22Rv1 (cell line): ENCODE measurements at regions not wholly inside any gene's neighbourhood (a gene's known extent, or its start where the extent isn't known, plus 50 kb on each side); places are given as distances from the start of the nearest gene placed in this dataset.
A peak's percentile ranks its signal among the peaks of the same experiment; 100 is the strongest.

ENCODE experiments used
- H3K27ac ChIP-seq: fragments of 450-650 bp; 2 replicates; pipeline ENCODE4 v1.5.1; 2017
- ZFX ChIP-seq: fragments of 450-650 bp; IDR thresholded peaks from 2 replicates; pipeline ENCODE4 v1.6.1; 2017; ENCODE audit warnings: antibody characterized with exemption, borderline replicate concordance
- TF ChIP-seq, protein P1 (sequence below): fragments of 450-650 bp; IDR thresholded peaks from 2 replicates; pipeline ENCODE4 v1.5.1; 2017; ENCODE audit warnings: mild to moderate bottlenecking

DNA sequence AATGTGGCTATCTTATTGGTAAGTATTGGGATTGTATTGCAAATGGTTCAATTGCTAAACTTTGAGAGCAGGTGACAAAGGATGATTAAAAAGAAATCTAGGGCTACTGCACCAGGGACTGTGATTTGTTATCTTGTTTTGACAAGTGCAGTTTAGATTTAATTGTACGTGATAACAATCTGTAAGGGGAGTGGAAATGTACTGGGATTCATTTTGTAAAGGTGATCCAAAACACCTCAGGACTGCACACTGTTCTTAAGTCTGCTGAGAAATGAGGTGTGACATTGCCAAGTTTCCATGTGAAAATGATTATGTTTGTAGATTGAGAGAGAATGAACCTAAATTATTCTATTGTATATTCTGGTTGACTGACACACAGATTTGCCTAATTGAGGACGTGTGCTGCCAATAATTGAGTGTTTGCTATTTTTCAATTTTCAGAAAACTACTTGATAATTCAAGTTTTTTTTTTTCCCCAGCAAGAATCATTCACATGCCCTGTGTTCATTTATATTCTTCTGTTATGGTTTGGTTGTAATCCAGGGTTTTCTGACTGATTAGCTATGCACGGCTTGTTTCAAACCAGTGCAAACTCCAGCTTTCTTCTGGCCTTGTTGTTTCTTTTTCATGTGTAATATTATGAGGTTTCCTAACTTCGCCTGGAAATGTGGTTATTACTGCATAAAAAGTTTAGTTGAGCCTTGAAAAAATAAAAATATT lies 308.0 kb downstream of the OLFM4 start:
- TF ChIP-seq, protein P1, sequence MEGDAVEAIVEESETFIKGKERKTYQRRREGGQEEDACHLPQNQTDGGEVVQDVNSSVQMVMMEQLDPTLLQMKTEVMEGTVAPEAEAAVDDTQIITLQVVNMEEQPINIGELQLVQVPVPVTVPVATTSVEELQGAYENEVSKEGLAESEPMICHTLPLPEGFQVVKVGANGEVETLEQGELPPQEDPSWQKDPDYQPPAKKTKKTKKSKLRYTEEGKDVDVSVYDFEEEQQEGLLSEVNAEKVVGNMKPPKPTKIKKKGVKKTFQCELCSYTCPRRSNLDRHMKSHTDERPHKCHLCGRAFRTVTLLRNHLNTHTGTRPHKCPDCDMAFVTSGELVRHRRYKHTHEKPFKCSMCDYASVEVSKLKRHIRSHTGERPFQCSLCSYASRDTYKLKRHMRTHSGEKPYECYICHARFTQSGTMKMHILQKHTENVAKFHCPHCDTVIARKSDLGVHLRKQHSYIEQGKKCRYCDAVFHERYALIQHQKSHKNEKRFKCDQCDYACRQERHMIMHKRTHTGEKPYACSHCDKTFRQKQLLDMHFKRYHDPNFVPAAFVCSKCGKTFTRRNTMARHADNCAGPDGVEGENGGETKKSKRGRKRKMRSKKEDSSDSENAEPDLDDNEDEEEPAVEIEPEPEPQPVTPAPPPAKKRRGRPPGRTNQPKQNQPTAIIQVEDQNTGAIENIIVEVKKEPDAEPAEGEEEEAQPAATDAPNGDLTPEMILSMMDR, result no peak
- no peak for TF ChIP-seq ZFX

DNA sequence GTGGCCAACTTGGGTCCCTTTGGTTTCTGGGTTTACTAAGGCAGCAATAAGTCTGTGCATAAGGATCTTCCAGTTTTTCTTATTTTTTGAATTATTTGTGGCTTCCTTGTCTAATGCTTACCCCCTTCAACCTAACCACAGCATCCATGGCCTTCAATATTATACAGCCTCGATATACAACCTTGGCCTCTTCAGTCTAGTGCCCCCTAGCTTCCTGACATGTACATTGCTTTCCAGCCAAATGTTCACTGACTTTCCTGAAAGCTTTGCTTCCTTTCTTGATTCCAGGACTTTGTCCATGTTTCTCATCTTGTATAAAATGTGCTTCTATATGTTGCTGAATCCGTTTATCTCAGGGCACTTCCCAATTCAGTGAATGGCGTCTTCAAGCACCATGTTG lies 310.1 kb downstream of the OLFM4 start:
- TF ChIP-seq, protein P1, result peak; percentile 36
- TF ChIP-seq ZFX, result no peak
- no peak overlapping the region for H3K27ac ChIP-seq

More for the DNA sequence above, 308.0 kb downstream of the OLFM4 start:
- no peak overlapping the region for H3K27ac ChIP-seq

DNA sequence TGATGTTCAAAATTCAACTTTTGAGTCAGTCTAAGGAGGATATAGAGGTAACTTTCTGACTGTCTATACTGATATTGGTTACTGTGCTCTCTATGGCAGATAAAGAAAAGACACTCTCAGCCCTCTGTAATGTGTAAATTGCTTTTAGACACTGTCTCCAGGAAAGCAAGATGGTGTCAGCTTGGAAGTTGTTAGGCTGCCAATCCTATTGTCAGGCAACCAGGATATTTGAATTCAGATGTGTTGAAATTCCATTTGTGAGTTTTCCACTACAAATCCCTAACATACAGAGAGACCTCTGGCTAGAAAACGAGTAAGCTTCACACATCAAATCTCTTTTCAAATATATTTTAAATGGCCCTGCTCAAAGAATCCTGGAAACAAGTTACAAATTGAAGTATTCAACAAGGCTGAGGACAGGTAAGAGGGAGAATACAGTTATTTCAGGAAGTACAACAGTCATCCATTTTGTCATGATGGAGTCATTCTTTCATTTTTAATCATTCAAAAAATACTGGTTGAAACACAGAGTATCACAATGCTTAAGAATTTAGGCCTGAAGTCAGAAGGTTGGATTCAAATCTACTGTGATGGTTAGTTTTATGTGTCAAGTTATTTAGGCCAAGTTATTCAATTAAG lies 312.0 kb downstream of the OLFM4 start:
- TF ChIP-seq, protein P1, result no peak
- TF ChIP-seq ZFX, result no peak
- H3K27ac ChIP-seq, result no peak overlapping the region

DNA sequence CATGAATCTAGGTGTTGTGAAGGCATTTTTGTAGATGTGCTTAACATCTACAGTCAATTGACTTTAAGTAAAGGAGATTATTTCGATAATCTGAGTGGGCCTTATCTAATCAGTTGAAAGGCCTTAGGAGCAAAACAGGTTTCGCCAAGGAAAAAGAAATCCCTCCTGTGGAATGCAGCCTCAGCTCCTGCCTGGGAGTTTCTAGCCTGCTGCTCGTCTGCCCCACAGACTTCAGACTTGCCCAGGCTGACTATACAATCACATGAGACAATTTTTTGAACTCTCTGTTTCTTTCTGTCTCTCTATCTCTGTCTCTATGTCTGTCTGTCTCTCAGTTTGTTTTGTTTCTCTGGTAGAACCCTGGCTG lies 312.5 kb downstream of the OLFM4 start:
- no peak for TF ChIP-seq ZFX
- TF ChIP-seq, protein P1, result no peak
- no peak overlapping the region for H3K27ac ChIP-seq

DNA sequence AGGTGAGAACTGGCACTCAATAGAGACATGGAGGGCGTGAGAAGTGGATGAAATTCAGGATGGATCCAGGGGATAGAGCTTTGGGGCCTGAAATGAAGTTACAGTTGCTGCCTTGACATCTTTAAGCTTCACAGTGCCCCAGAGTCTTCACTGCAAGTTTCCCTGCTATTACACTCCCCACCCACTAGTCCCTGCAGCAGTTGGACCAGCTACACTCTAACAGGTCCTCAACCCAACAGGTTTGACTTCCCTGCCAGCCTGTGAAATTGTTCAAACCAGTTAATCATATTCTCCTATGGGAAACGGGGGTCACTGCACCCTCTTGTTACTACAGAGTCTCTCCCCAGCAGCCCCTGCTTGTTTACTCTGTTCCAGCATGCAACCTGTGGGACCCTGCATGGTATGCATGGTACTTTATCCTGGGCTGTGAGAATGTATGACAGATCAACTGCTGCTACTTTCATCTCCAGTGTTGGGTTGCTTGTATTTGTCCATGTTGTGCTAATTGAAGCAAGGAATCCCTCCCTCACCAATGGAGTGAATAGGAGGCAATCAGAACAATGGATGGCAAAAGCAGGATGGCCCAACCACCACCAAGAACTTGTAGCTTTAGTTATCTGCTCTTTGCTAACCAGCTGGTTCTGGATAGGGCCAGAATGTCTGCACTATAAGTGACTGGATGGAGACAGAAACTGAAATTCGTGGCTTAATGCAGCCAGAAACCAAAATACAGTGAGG lies 314.2 kb downstream of the OLFM4 start:
- H3K27ac ChIP-seq, result no peak overlapping the region
- TF ChIP-seq ZFX, result no peak
- TF ChIP-seq, protein P1, result no peak

DNA sequence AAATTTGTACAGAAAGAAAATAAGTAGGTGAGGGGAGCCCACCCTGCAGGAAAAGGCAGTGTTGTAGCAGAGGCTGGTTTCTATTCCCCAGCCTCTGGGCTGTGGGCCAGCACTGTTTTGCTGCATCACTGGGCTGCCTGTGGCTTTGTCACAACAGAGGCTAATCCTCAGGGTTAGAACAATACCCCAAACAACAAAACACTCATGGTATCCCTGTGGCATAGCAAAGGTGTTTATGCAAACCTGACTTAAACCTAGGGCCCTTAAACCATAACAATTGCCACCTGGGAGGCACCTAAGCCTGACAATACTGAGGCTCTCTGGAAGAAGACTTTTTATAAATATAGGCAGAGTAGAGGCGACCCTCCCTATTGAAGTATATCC lies 314.7 kb downstream of the OLFM4 start:
- no peak overlapping the region for H3K27ac ChIP-seq
- TF ChIP-seq ZFX, result no peak

DNA sequence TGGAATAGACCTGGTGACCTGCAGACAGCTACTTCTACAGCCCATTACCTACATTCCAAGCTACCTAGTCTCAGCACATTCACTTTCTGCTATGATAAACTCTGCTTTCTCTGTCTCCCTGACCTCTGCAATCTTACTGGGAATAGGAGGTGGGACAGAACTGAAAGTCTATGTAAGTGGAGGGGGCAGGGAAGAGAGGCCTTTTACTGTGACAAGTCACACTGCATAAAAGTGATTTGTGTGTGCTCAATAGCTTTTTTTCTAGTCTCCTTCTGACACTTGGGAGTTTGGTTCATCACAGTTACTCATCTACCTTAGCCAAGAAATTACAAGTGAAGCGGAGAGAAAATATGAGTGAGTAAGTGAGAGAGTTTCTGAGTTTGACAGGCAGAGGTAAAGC lies 322.4 kb downstream of the OLFM4 start:
- no peak for TF ChIP-seq ZFX
- TF ChIP-seq, protein P1, result no peak
- no peak overlapping the region for H3K27ac ChIP-seq
